ENCODE measurements at regions not wholly inside any gene's neighbourhood (a gene's known extent, or its start where the extent isn't known, plus 50 kb on each side); places are given as distances from the start of the nearest gene placed in this dataset.

GRCh38 chr11:130649801-130650200 lies 201.4 kb downstream of the ADAMTS15 start:
- TF ChIP-seq TARDBP (IDR thresholded peaks at IDR 0.05) = no peak
- TF ChIP-seq FOXM1 (IDR thresholded peaks at IDR 0.05; ENCODE audit: borderline replicate concordance) = no peak
- no peak for TF ChIP-seq SUZ12 (IDR thresholded peaks at IDR 0.05)
- TF ChIP-seq BHLHE40 (IDR thresholded peaks at IDR 0.05; ENCODE audit: borderline replicate concordance) = no peak
- no peak for TF ChIP-seq ELF4 (IDR thresholded peaks at IDR 0.05)
- no peak for TF ChIP-seq FOXK2 (IDR thresholded peaks at IDR 0.05)
- TF ChIP-seq FOXA1 (IDR thresholded peaks at IDR 0.05) = no peak
- no peak for TF ChIP-seq ZNF384 (IDR thresholded peaks at IDR 0.05)
- TF ChIP-seq ARNT (IDR thresholded peaks at IDR 0.05) = no peak

Measured in HEK293T (cell line).